H9 (cell line): ENCODE measurements at regions not wholly inside any gene's neighbourhood (a gene's known extent, or its start where the extent isn't known, plus 50 kb on each side); places are given as distances from the start of the nearest gene placed in this dataset.

Source experiments
- DNase-seq: peaks from one replicate; pipeline ENCODE4 v3.0.0-alpha.2; 2017
- H2AFZ ChIP-seq: one replicate; pipeline ENCODE4 v1.6.1; 2013; ENCODE audit warnings: mild to moderate bottlenecking, low read length, control low read depth, moderate library complexity
- H2AK5ac ChIP-seq: 2 replicates; pipeline ENCODE4 v1.6.1; 2013; ENCODE audit warnings: low read length, control low read depth, mixed read lengths; ENCODE audit not compliant: insufficient read length
- H2BK120ac ChIP-seq: one replicate; pipeline ENCODE4 v1.6.1; 2013; ENCODE audit warnings: low read depth, mild to moderate bottlenecking, low read length, control low read depth, inconsistent platforms; ENCODE audit not compliant: poor library complexity, severe bottlenecking
- H2BK12ac ChIP-seq: 2 replicates; pipeline ENCODE4 v1.6.1; 2013; ENCODE audit warnings: low read length, control low read depth, mixed read lengths, low read depth; ENCODE audit not compliant: insufficient read length
- H2BK15ac ChIP-seq: 2 replicates; pipeline ENCODE4 v1.6.1; 2013; ENCODE audit warnings: low read depth, low read length, control low read depth
- H2BK20ac ChIP-seq: one replicate; pipeline ENCODE4 v1.6.1; 2013; ENCODE audit warnings: low read depth, mild to moderate bottlenecking, low read length, control low read depth, inconsistent platforms; ENCODE audit not compliant: poor library complexity, severe bottlenecking
- H2BK5ac ChIP-seq: 2 replicates; pipeline ENCODE4 v1.6.1; 2013; ENCODE audit warnings: low read length, control low read depth, mixed read lengths; ENCODE audit not compliant: insufficient read length
- H3K14ac ChIP-seq: 2 replicates; pipeline ENCODE4 v1.6.1; 2013; ENCODE audit warnings: low read length, control low read depth; ENCODE audit not compliant: insufficient read depth
- H3K18ac ChIP-seq: 2 replicates; pipeline ENCODE4 v1.6.1; 2013; ENCODE audit warnings: low read depth, mild to moderate bottlenecking, mixed read lengths, low read length, control low read depth; ENCODE audit not compliant: insufficient read length
- H3K23ac ChIP-seq: 2 replicates; pipeline ENCODE4 v1.6.1; 2013; ENCODE audit warnings: low read length, control low read depth, mixed read lengths, low read depth; ENCODE audit not compliant: insufficient read length
- H3K23me2 ChIP-seq: 2 replicates; pipeline ENCODE4 v1.6.1; 2013; ENCODE audit warnings: low read depth, mild to moderate bottlenecking, mixed read lengths, low read length, control low read depth; ENCODE audit not compliant: insufficient read length, poor library complexity, severe bottlenecking
- H3K27ac ChIP-seq: 2 replicates; pipeline ENCODE4 v1.5.1; 2013; ENCODE audit warnings: low read length, control low read depth, mixed read lengths, low read depth; ENCODE audit not compliant: insufficient read length
- H3K27me3 ChIP-seq: 2 replicates; pipeline ENCODE4 v1.6.1; 2013; ENCODE audit warnings: low read length, control low read depth, inconsistent platforms; ENCODE audit not compliant: insufficient read depth
- H3K4ac ChIP-seq: 2 replicates; pipeline ENCODE4 v1.6.1; 2013; ENCODE audit warnings: low read depth, mild to moderate bottlenecking, control low read depth, inconsistent platforms, low read length, moderate library complexity
- H3K4me1 ChIP-seq: 2 replicates; pipeline ENCODE4 v1.6.1; 2013; ENCODE audit warnings: low read length, control low read depth, inconsistent platforms; ENCODE audit not compliant: insufficient read depth
- H3K4me2 ChIP-seq: 2 replicates; pipeline ENCODE4 v1.6.1; 2013; ENCODE audit warnings: low read length, control low read depth, mixed read lengths; ENCODE audit not compliant: insufficient read length, insufficient read depth
- H3K56ac ChIP-seq: 2 replicates; pipeline ENCODE4 v1.6.1; 2013; ENCODE audit warnings: low read depth, mild to moderate bottlenecking, mixed read lengths, low read length, control low read depth; ENCODE audit not compliant: insufficient read length
- H3K79me1 ChIP-seq: 2 replicates; pipeline ENCODE4 v1.6.1; 2013; ENCODE audit warnings: low read depth, mild to moderate bottlenecking, moderate library complexity, low read length, control low read depth, inconsistent platforms; ENCODE audit not compliant: insufficient read depth, poor library complexity, severe bottlenecking
- H3K79me2 ChIP-seq: 2 replicates; pipeline ENCODE4 v1.6.1; 2013; ENCODE audit warnings: low read length, control low read depth, inconsistent platforms; ENCODE audit not compliant: insufficient read depth
- H3K9ac ChIP-seq: 2 replicates; pipeline ENCODE4 v1.6.1; 2013; ENCODE audit warnings: low read length, control low read depth, mixed read lengths; ENCODE audit not compliant: insufficient read length; ENCODE audit errors: extremely low read depth
- H3K9me3 ChIP-seq: one replicate; pipeline ENCODE4 v1.6.1; 2013; ENCODE audit warnings: low read depth, low read length, inconsistent platforms; ENCODE audit not compliant: control insufficient read depth
- H3T11ph ChIP-seq: one replicate; pipeline ENCODE4 v1.6.1; 2013; ENCODE audit warnings: mild to moderate bottlenecking, low read length, control low read depth, inconsistent platforms
- H4K20me1 ChIP-seq: one replicate; pipeline ENCODE4 v1.6.1; 2013; ENCODE audit not compliant: control insufficient read depth, insufficient read length, insufficient read depth
- H4K5ac ChIP-seq: 2 replicates; pipeline ENCODE4 v1.6.1; 2013; ENCODE audit warnings: low read depth, mild to moderate bottlenecking, mixed read lengths, low read length, control low read depth; ENCODE audit not compliant: insufficient read length
- H4K8ac ChIP-seq: replicated peaks from 2 replicates; pipeline ENCODE4 v1.6.1; 2013; ENCODE audit warnings: low read length, control low read depth, mixed read lengths, low read depth; ENCODE audit not compliant: insufficient read length
- H4K91ac ChIP-seq: 2 replicates; pipeline ENCODE4 v1.6.1; 2013; ENCODE audit warnings: low read depth, mild to moderate bottlenecking, moderate library complexity, mixed read lengths, low read length, control low read depth; ENCODE audit not compliant: insufficient read length
- H3K27ac Mint-ChIP-seq, 3 experiments: 2 replicates in 2 of 3; 3 replicates in 1 of 3; pipeline ENCODE4 v1.8.0; 2020 to 2021; ENCODE audit warnings: mixed read lengths in 3 of 3, mild to moderate bottlenecking in 1 of 3, moderate library complexity in 1 of 3
- H3K27me3 Mint-ChIP-seq: 2 replicates; pipeline ENCODE4 v1.8.0; 2021; ENCODE audit warnings: low read depth, mild to moderate bottlenecking, moderate library complexity, mixed read lengths
- H3K36me3 Mint-ChIP-seq, 3 experiments: 2 replicates in 2 of 3; 3 replicates in 1 of 3; pipeline ENCODE4 v1.8.0; 2020 to 2021; ENCODE audit warnings: low read depth in 3 of 3, mixed read lengths in 3 of 3; ENCODE audit not compliant: insufficient read depth in 1 of 3
- H3K4me1 Mint-ChIP-seq, 2 experiments: 2 replicates each; pipeline ENCODE4 v1.8.0; 2020; ENCODE audit warnings: mixed read lengths in 2 of 2
- H3K4me3 Mint-ChIP-seq, 2 experiments: 2 replicates in 1 of 2; 3 replicates in 1 of 2; pipeline ENCODE4 v1.8.0; 2020 to 2021; ENCODE audit warnings: mild to moderate bottlenecking in 2 of 2, mixed read lengths in 2 of 2, moderate library complexity in 1 of 2
- H3K9me3 Mint-ChIP-seq, 2 experiments: 2 replicates in 1 of 2; 3 replicates in 1 of 2; pipeline ENCODE4 v1.8.0; 2020; ENCODE audit warnings: mild to moderate bottlenecking in 2 of 2, mixed read lengths in 2 of 2, moderate library complexity in 1 of 2
- WGBS: extraction: QIAGEN DNeasy Blood & Tissue Kit; methylation state at CpG from one replicate; pipeline ENCODE4 v1.1.7; 2013; ENCODE audit warnings: missing lambda C conversion rate, low lambda C conversion rate, mixed read lengths; ENCODE audit not compliant: insufficient read length; ENCODE audit errors: extremely low coverage; 5-methylcytosine and 5-hydroxymethylcytosine counted together
- TF ChIP-seq, protein P1 (sequence below): fragments of 200-600 bp; sonication (generic); conservative IDR thresholded peaks from 3 replicates; pipeline ENCODE4 v1.8.0; 2021; ENCODE audit warnings: antibody characterized with exemption, mild to moderate bottlenecking

GRCh38 chr21:26751305-26751704 lies 93.9 kb downstream of the ADAMTS1 start:
- no peaks in the 10 kb centered on the region for H3K36me3 Mint-ChIP-seq
- no peaks in the 10 kb centered on the region for H4K20me1 ChIP-seq
- H4K91ac ChIP-seq = no peak overlapping the region
- H3K14ac ChIP-seq = no peak overlapping the region
- no peaks in the 10 kb centered on the region for H3K27me3 Mint-ChIP-seq
- H3K9me3 ChIP-seq = no peaks in the 10 kb centered on the region
- no peak overlapping the region for H3K4me2 ChIP-seq
- no peak overlapping the region for H3T11ph ChIP-seq
- H2BK5ac ChIP-seq = no peak overlapping the region
- no peak overlapping the region for H3K18ac ChIP-seq
- H2BK120ac ChIP-seq = no peak overlapping the region
- TF ChIP-seq, protein P1, sequence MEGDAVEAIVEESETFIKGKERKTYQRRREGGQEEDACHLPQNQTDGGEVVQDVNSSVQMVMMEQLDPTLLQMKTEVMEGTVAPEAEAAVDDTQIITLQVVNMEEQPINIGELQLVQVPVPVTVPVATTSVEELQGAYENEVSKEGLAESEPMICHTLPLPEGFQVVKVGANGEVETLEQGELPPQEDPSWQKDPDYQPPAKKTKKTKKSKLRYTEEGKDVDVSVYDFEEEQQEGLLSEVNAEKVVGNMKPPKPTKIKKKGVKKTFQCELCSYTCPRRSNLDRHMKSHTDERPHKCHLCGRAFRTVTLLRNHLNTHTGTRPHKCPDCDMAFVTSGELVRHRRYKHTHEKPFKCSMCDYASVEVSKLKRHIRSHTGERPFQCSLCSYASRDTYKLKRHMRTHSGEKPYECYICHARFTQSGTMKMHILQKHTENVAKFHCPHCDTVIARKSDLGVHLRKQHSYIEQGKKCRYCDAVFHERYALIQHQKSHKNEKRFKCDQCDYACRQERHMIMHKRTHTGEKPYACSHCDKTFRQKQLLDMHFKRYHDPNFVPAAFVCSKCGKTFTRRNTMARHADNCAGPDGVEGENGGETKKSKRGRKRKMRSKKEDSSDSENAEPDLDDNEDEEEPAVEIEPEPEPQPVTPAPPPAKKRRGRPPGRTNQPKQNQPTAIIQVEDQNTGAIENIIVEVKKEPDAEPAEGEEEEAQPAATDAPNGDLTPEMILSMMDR = no peak
- no peak overlapping the region for H3K4me3 Mint-ChIP-seq
- H3K9ac ChIP-seq = no peak overlapping the region
- H3K79me1 ChIP-seq = no peaks in the 10 kb centered on the region
- H4K5ac ChIP-seq = no peak overlapping the region
- H2BK15ac ChIP-seq = no peak overlapping the region
- H3K4me1 ChIP-seq = no peaks in the 10 kb centered on the region
- H3K23me2 ChIP-seq = no peaks in the 10 kb centered on the region
- H3K27ac ChIP-seq = no peak overlapping the region
- no peak overlapping the region for H3K23ac ChIP-seq
- no peaks in the 10 kb centered on the region for H3K79me2 ChIP-seq
- no peak overlapping the region for H3K4ac ChIP-seq
- no peak overlapping the region for H4K8ac ChIP-seq
- H2BK20ac ChIP-seq = no peak overlapping the region
- H3K27me3 ChIP-seq = no peaks in the 10 kb centered on the region
- no peaks in the 10 kb centered on the region for H3K4me1 Mint-ChIP-seq
- H3K27ac Mint-ChIP-seq = no peak overlapping the region
- no CpG with 5 or more reads among the region's 4 CpGs for WGBS
- H2AFZ ChIP-seq = no peak overlapping the region
- no peak overlapping the region for H2AK5ac ChIP-seq
- H3K9me3 Mint-ChIP-seq = no peaks in the 10 kb centered on the region
- H3K56ac ChIP-seq = no peak overlapping the region
- no peak for DNase-seq
- no peak overlapping the region for H2BK12ac ChIP-seq
